Ishikawa (cell line): ENCODE measurements at regions not wholly inside any gene's neighbourhood (a gene's known extent, or its start where the extent isn't known, plus 50 kb on each side); places are given as distances from the start of the nearest gene placed in this dataset.

Experiments
- CEBPB ChIP-seq: IDR thresholded peaks from 2 replicates; pipeline ENCODE4 v1.6.1; 2012
- CREB1 ChIP-seq: IDR thresholded peaks from 2 replicates; pipeline ENCODE4 v1.6.1; 2012; ENCODE audit warnings: low read depth
- EGR1 ChIP-seq: IDR thresholded peaks from 2 replicates; pipeline ENCODE4 v1.6.1; 2012
- EP300 ChIP-seq: IDR thresholded peaks from 2 replicates; pipeline ENCODE4 v1.6.1; 2012; ENCODE audit warnings: borderline replicate concordance
- FOXM1 ChIP-seq: IDR thresholded peaks from 2 replicates; pipeline ENCODE4 v1.6.1; 2012; ENCODE audit warnings: low read depth, borderline replicate concordance
- MAX ChIP-seq: IDR thresholded peaks from 2 replicates; pipeline ENCODE4 v1.6.1; 2012
- RAD21 ChIP-seq: IDR thresholded peaks from 2 replicates; pipeline ENCODE4 v1.6.1; 2012; ENCODE audit warnings: low read depth
- REST ChIP-seq: IDR thresholded peaks from 2 replicates; pipeline ENCODE4 v1.6.1; 2012; ENCODE audit warnings: low read depth, mild to moderate bottlenecking
- TAF1 ChIP-seq: IDR thresholded peaks from 2 replicates; pipeline ENCODE4 v1.6.1; 2012; ENCODE audit warnings: low read depth, mild to moderate bottlenecking
- TCF12 ChIP-seq: IDR thresholded peaks from 2 replicates; pipeline ENCODE4 v1.6.1; 2012; ENCODE audit warnings: low read depth
- USF1 ChIP-seq: IDR thresholded peaks from 2 replicates; pipeline ENCODE4 v1.6.1; 2012
- YY1 ChIP-seq: IDR thresholded peaks from 2 replicates; pipeline ENCODE4 v1.6.1; 2012; ENCODE audit warnings: low read depth
- ZBTB7A ChIP-seq: IDR thresholded peaks from 2 replicates; pipeline ENCODE4 v1.6.1; 2012; ENCODE audit warnings: low read depth

GRCh38 chr16:13344001-13344400 is 442.6 kb downstream of the SHISA9 start:
- TF ChIP-seq EGR1 (no peak), RAD21 (no peak), YY1 (no peak), CREB1 (no peak), EP300 (no peak), REST (no peak), MAX (no peak), TCF12 (no peak), USF1 (no peak), ZBTB7A (no peak), FOXM1 (no peak), CEBPB (no peak), TAF1 (no peak)
